SK-N-SH (cell line): ENCODE measurements at regions not wholly inside any gene's neighbourhood (a gene's known extent, or its start where the extent isn't known, plus 50 kb on each side); places are given as distances from the start of the nearest gene placed in this dataset.

ENCODE experiments used
- CTCF ChIA-PET: fragments of 300-600, 350-600 bp; formaldehyde crosslinking; extraction: SDS; loops from one replicate; lab custom pipeline; 2021; lab: Yijun Ruan, JAX
- POLR2A ChIA-PET: fragments of 350-600 bp; sonication (Branson Sonifier 250); formaldehyde crosslinking; extraction: SDS; loops from one replicate; lab custom pipeline; 2020; ENCODE audit warnings: antibody characterized with exemption, inconsistent platforms; lab: Yijun Ruan, JAX
- DNase-seq: peaks from one replicate; pipeline ENCODE4 v3.0.0; 2012
- H2AFZ ChIP-seq: fragments of 200-600 bp; sonication (generic); 2 replicates; pipeline ENCODE4 v1.8.1; 2016; ENCODE audit warnings: antibody characterized with exemption, mild to moderate bottlenecking, low read depth
- H3F3A ChIP-seq: fragments of 200-600 bp; sonication (generic); replicated peaks from 2 replicates; pipeline ENCODE3; 2016; ENCODE audit warnings: antibody characterized with exemption, mild to moderate bottlenecking; ENCODE audit not compliant: insufficient read depth
- H3K27ac ChIP-seq, 2 experiments: fragments of 200-500 bp in 1 of 2; fragments of 200-600 bp in 1 of 2; sonication (Bioruptor generic) in 1 of 2; sonication (generic), shearing (Covaris generic) in 1 of 2; 2 replicates each; pipeline versions ENCODE4 v1.5.1 to v1.6.1; 2014 to 2016; ENCODE audit warnings: low read depth in 2 of 2, inconsistent platforms in 1 of 2, low read length in 1 of 2, mild to moderate bottlenecking in 1 of 2, mixed read lengths in 1 of 2
- H3K27me3 ChIP-seq: fragments of 200-600 bp; sonication (generic), shearing (Covaris generic); 2 replicates; pipeline ENCODE4 v1.6.1; 2016; ENCODE audit warnings: mixed run types; ENCODE audit not compliant: insufficient read depth
- H3K36me3 ChIP-seq, 2 experiments: fragments of 200-500 bp in 1 of 2; fragments of 200-600 bp in 1 of 2; sonication (Bioruptor generic) in 1 of 2; sonication (generic) in 1 of 2; replicated peaks in 1 of 2; 2 replicates each; pipeline versions ENCODE3 to v1.5.1; 2014 to 2016; ENCODE audit warnings: low read length in 1 of 2, mild to moderate bottlenecking in 1 of 2; ENCODE audit not compliant: insufficient read depth in 2 of 2, control insufficient read depth in 1 of 2
- H3K4me1 ChIP-seq, 2 experiments: fragments of 200-500 bp in 1 of 2; fragments of 200-600 bp in 1 of 2; sonication (Bioruptor generic) in 1 of 2; sonication (generic), shearing (Covaris generic) in 1 of 2; 2 replicates each; pipeline versions ENCODE4 v1.5.1 to v1.6.1; 2014 to 2016; ENCODE audit warnings: low read depth in 1 of 2, low read length in 1 of 2, mixed run types in 1 of 2; ENCODE audit not compliant: insufficient read depth in 2 of 2, control insufficient read depth in 1 of 2
- H3K4me2 ChIP-seq: fragments of 200-600 bp; sonication (generic), shearing (Covaris generic); 2 replicates; pipeline ENCODE4 v1.6.1; 2017; ENCODE audit warnings: mixed run types
- H3K4me3 ChIP-seq, 2 experiments: fragments of 200-500 bp in 1 of 2; fragments of 200-600 bp in 1 of 2; sonication (Bioruptor generic) in 1 of 2; sonication (generic), shearing (Covaris generic) in 1 of 2; 2 replicates each; pipeline versions ENCODE4 v1.5.1 to v1.8.1; 2014 to 2016; ENCODE audit warnings: low read depth in 2 of 2, inconsistent platforms in 1 of 2, low read length in 1 of 2, mild to moderate bottlenecking in 1 of 2, mixed read lengths in 1 of 2, moderate library complexity in 1 of 2
- H3K79me2 ChIP-seq: fragments of 200-600 bp; sonication (generic); 2 replicates; pipeline ENCODE4 v1.8.1; 2017; ENCODE audit warnings: mild to moderate bottlenecking; ENCODE audit not compliant: insufficient read depth
- H3K9ac ChIP-seq: fragments of 200-600 bp; sonication (generic); 2 replicates; pipeline ENCODE4 v1.6.1; 2017; ENCODE audit warnings: mixed run types
- H3K9me2 ChIP-seq: fragments of 200-600 bp; sonication (generic); 2 replicates; pipeline ENCODE4 v1.6.1; 2017; ENCODE audit warnings: mixed run types
- H3K9me3 ChIP-seq: fragments of 200-600 bp; sonication (generic); 2 replicates; pipeline ENCODE4 v1.6.1; 2017; ENCODE audit warnings: mixed run types, mild to moderate bottlenecking, moderate library complexity
- H4K20me1 ChIP-seq: fragments of 200-600 bp; sonication (generic); 2 replicates; pipeline ENCODE4 v1.6.1; 2017; ENCODE audit warnings: mild to moderate bottlenecking, mixed run types; ENCODE audit not compliant: insufficient read depth
- EZH2phosphoT487 ChIP-seq: fragments of 200-600 bp; sonication (generic); IDR thresholded peaks from 2 replicates; pipeline ENCODE4 v1.6.1; 2017; ENCODE audit warnings: low read depth, mixed run types, mild to moderate bottlenecking, antibody characterized with exemption, moderate library complexity, borderline replicate concordance
- FOSL2 ChIP-seq: IDR thresholded peaks from 2 replicates; pipeline ENCODE4 v1.4.0; 2012; ENCODE audit warnings: low read depth, mild to moderate bottlenecking, moderate library complexity, borderline replicate concordance
- FOXJ3 ChIP-seq: sonication (generic); formaldehyde crosslinking; IDR thresholded peaks from 2 replicates; pipeline ENCODE4 v1.5.1; 2020; ENCODE audit warnings: mild to moderate bottlenecking, missing genetic modification reagents
- GATA2 ChIP-seq: sonication (generic); formaldehyde crosslinking; IDR thresholded peaks from 2 replicates; pipeline ENCODE4 v1.5.0; 2020; ENCODE audit warnings: mild to moderate bottlenecking, missing genetic modification reagents
- JUND ChIP-seq: IDR thresholded peaks from 2 replicates; pipeline ENCODE4 v1.4.0; 2012
- MXI1 ChIP-seq: IDR thresholded peaks from 2 replicates; pipeline ENCODE4 v1.6.1; 2012; ENCODE audit warnings: mild to moderate bottlenecking, low read depth, low read length, improper control_type of control experiment
- NRF1 ChIP-seq: IDR thresholded peaks from 2 replicates; pipeline ENCODE4 v1.6.1; 2012; ENCODE audit warnings: low read depth, mild to moderate bottlenecking, low read length
- RAD21 ChIP-seq: IDR thresholded peaks from 2 replicates; pipeline ENCODE4 v1.6.1; 2012; ENCODE audit warnings: mild to moderate bottlenecking, low read length
- RCOR1 ChIP-seq: fragments of 150-350 bp; IDR thresholded peaks from 2 replicates; pipeline ENCODE4 v1.6.1; 2017; ENCODE audit warnings: antibody characterized with exemption, low read length
- RFX5 ChIP-seq: IDR thresholded peaks from 2 replicates; pipeline ENCODE4 v1.6.1; 2012; ENCODE audit warnings: mild to moderate bottlenecking, improper control_type of control experiment, low read length
- RXRA ChIP-seq: IDR thresholded peaks from 2 replicates; pipeline ENCODE4 v1.4.0; 2012; ENCODE audit warnings: low read depth, mild to moderate bottlenecking, borderline replicate concordance
- TAF1 ChIP-seq: IDR thresholded peaks from 2 replicates; pipeline ENCODE4 v1.6.1; 2012; ENCODE audit warnings: low read depth, mild to moderate bottlenecking, low read length, moderate library complexity, borderline replicate concordance
- TCF12 ChIP-seq: IDR thresholded peaks from 2 replicates; pipeline ENCODE4 v1.4.0; 2012
- TEAD4 ChIP-seq: IDR thresholded peaks from 2 replicates; pipeline ENCODE4 v1.4.0; 2012; ENCODE audit warnings: mild to moderate bottlenecking, borderline replicate concordance; ENCODE audit not compliant: insufficient read depth
- WGBS: methylation state at CpG from one replicate; pipeline ENCODE4 v1.1.6; 2017; ENCODE audit warnings: low lambda C conversion rate; 5-methylcytosine and 5-hydroxymethylcytosine counted together
- TF ChIP-seq, protein P1 (sequence below): fragments of 200-600 bp; sonication (generic); IDR thresholded peaks from 2 replicates; pipeline ENCODE4 v1.6.1; 2017; ENCODE audit warnings: antibody characterized with exemption, mild to moderate bottlenecking, moderate library complexity
- TF ChIP-seq, protein P2 (sequence below): IDR thresholded peaks from 2 replicates; pipeline ENCODE4; 2012
- TF ChIP-seq, protein P3 (sequence below): IDR thresholded peaks from 2 replicates; pipeline ENCODE4 v1.4.0; 2012; ENCODE audit warnings: low read depth, borderline replicate concordance
- TF ChIP-seq, protein P4 (sequence below): IDR thresholded peaks from 2 replicates; pipeline ENCODE4 v1.6.1; 2012; ENCODE audit warnings: mild to moderate bottlenecking, low read depth, low read length, moderate library complexity
- TF ChIP-seq, protein P5 (sequence below): IDR thresholded peaks from 2 replicates; pipeline ENCODE4 v1.4.0; 2012; ENCODE audit warnings: low read depth

DNA sequence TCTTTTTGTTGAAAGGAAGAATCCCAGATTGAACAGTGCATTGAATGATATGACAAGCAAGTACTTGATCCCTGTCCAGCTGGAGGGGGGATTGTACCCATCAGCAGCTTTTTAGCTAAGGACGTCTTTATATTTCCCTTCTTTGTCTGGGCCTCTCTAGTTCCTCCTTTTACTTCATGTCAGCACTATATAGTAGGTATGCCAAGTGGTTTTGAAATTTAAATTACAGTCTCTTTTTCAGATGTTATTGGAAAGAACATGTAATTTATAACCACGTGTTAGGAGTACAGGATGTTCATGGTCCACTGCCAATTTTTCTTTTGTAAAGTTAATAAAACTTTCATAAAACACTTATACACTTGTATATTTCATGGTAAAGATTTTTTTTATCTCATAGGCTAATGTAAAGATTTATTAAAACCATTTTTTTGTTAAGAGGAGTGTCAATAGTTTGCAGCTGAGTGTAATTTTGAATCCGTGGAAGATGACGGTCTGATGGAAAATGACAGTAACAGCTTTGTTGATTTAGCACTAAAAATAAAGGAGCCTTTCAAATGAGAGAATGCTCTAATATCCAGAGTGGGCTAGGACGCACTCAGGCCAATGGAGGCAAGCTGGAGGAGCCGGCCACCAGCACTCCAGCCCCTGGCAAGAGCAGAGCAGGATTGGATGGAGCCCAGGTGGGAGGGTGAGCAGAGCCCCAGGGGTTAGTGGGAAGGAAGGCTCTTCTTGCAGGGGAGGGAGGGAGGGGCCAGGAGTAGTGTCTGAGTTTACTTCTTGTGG is 488.3 kb downstream of the INSC start (continued):
- TF ChIP-seq, protein P1, sequence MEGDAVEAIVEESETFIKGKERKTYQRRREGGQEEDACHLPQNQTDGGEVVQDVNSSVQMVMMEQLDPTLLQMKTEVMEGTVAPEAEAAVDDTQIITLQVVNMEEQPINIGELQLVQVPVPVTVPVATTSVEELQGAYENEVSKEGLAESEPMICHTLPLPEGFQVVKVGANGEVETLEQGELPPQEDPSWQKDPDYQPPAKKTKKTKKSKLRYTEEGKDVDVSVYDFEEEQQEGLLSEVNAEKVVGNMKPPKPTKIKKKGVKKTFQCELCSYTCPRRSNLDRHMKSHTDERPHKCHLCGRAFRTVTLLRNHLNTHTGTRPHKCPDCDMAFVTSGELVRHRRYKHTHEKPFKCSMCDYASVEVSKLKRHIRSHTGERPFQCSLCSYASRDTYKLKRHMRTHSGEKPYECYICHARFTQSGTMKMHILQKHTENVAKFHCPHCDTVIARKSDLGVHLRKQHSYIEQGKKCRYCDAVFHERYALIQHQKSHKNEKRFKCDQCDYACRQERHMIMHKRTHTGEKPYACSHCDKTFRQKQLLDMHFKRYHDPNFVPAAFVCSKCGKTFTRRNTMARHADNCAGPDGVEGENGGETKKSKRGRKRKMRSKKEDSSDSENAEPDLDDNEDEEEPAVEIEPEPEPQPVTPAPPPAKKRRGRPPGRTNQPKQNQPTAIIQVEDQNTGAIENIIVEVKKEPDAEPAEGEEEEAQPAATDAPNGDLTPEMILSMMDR: no peak
- TF ChIP-seq GATA2 (CRISPR knock-in tag) (no peak), RFX5 (no peak), NRF1 (no peak), JUND (no peak), FOSL2 (no peak)
- TF ChIP-seq, protein P2, sequence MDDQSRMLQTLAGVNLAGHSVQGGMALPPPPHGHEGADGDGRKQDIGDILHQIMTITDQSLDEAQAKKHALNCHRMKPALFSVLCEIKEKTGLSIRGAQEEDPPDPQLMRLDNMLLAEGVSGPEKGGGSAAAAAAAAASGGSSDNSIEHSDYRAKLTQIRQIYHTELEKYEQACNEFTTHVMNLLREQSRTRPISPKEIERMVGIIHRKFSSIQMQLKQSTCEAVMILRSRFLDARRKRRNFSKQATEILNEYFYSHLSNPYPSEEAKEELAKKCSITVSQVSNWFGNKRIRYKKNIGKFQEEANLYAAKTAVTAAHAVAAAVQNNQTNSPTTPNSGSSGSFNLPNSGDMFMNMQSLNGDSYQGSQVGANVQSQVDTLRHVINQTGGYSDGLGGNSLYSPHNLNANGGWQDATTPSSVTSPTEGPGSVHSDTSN: no peak

DNA sequence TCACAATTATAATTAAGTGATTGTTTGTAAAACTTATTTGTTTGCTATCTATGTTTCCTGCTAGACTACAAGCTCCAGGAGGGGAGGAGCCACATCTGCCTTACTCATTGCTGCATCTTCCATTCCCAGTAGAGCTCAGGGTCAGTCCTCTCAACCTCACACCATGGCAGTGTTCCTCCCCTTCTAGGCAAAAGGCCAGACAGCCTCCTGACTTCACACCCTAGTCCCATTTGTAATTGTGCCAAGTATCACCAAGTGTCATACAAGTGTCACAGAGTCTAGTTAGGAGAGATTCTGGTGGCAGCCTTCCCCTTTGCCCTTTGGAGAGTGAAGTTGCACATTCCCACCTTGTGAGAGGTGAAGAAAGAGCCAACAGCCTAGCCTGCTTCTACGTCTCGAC is 490.4 kb downstream of the INSC start:
- CTCF ChIA-PET: interaction anchor here (1.1 kb wide), 2 partner anchors 14 to 45 kb away, joined by 3 read pairs; no protein-coding TSS in a partner anchor
- Histone ChIP-seq H3K9me2 (no peaks in the 10 kb centered on the region), H3K9me3 (no peaks in the 10 kb centered on the region)
- no peak for TF ChIP-seq TCF12
- no peak for TF ChIP-seq TAF1
- TF ChIP-seq, protein P3, sequence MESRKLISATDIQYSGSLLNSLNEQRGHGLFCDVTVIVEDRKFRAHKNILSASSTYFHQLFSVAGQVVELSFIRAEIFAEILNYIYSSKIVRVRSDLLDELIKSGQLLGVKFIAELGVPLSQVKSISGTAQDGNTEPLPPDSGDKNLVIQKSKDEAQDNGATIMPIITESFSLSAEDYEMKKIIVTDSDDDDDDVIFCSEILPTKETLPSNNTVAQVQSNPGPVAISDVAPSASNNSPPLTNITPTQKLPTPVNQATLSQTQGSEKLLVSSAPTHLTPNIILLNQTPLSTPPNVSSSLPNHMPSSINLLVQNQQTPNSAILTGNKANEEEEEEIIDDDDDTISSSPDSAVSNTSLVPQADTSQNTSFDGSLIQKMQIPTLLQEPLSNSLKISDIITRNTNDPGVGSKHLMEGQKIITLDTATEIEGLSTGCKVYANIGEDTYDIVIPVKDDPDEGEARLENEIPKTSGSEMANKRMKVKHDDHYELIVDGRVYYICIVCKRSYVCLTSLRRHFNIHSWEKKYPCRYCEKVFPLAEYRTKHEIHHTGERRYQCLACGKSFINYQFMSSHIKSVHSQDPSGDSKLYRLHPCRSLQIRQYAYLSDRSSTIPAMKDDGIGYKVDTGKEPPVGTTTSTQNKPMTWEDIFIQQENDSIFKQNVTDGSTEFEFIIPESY: no peak
- TF ChIP-seq, protein P4, sequence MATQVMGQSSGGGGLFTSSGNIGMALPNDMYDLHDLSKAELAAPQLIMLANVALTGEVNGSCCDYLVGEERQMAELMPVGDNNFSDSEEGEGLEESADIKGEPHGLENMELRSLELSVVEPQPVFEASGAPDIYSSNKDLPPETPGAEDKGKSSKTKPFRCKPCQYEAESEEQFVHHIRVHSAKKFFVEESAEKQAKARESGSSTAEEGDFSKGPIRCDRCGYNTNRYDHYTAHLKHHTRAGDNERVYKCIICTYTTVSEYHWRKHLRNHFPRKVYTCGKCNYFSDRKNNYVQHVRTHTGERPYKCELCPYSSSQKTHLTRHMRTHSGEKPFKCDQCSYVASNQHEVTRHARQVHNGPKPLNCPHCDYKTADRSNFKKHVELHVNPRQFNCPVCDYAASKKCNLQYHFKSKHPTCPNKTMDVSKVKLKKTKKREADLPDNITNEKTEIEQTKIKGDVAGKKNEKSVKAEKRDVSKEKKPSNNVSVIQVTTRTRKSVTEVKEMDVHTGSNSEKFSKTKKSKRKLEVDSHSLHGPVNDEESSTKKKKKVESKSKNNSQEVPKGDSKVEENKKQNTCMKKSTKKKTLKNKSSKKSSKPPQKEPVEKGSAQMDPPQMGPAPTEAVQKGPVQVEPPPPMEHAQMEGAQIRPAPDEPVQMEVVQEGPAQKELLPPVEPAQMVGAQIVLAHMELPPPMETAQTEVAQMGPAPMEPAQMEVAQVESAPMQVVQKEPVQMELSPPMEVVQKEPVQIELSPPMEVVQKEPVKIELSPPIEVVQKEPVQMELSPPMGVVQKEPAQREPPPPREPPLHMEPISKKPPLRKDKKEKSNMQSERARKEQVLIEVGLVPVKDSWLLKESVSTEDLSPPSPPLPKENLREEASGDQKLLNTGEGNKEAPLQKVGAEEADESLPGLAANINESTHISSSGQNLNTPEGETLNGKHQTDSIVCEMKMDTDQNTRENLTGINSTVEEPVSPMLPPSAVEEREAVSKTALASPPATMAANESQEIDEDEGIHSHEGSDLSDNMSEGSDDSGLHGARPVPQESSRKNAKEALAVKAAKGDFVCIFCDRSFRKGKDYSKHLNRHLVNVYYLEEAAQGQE: no peak
- no peak for TF ChIP-seq RCOR1
- TF ChIP-seq FOSL2: no peak
- no peak for TF ChIP-seq GATA2 (CRISPR knock-in tag)
- TF ChIP-seq TEAD4: no peak
- TF ChIP-seq MXI1: no peak
- TF ChIP-seq, protein P5, sequence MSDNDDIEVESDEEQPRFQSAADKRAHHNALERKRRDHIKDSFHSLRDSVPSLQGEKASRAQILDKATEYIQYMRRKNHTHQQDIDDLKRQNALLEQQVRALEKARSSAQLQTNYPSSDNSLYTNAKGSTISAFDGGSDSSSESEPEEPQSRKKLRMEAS: no peak
- TF ChIP-seq NRF1: no peak
- TF ChIP-seq RXRA: no peak
- TF ChIP-seq RAD21: no peak
- TF ChIP-seq, protein P1: no peak
- no peak for TF ChIP-seq EZH2phosphoT487
- no peak for TF ChIP-seq FOXJ3 (CRISPR knock-in tag)

More for the DNA sequence above, 490.4 kb downstream of the INSC start:
- Histone ChIP-seq H3K36me3 (no peaks in the 10 kb centered on the region), H3K79me2 (no peaks in the 10 kb centered on the region), H3K27ac (peak overlapping the region in 1 of 2 experiments; percentile 64; a peak in 1 of 4 replicates), H2AFZ (no peak overlapping the region), H4K20me1 (no peaks in the 10 kb centered on the region), H3K4me1 (peaks cover 0 to 48% of the 10 kb centered on the region in 2 experiments; a peak in 2 of 4 replicates), H3K4me2 (no peak overlapping the region), H3F3A (no peaks in the 10 kb centered on the region), H3K9ac (no peak overlapping the region), H3K27me3 (no peaks in the 10 kb centered on the region), H3K4me3 (no peak overlapping the region)
- no peak for DNase-seq
- POLR2A ChIA-PET: no interaction called here
- 30% methylated on average over 2 of the region's 2 CpGs for WGBS
